WI38 (cell line): ENCODE measurements at regions not wholly inside any gene's neighbourhood (a gene's known extent, or its start where the extent isn't known, plus 50 kb on each side); places are given as distances from the start of the nearest gene placed in this dataset.
"Not testable (repeated sequence)": the region's sequence is repeated elsewhere in the genome, so short reads cannot be mapped to it uniquely, and the experiment has no call there.

Experiments used
- H3K4me3 ChIP-seq: 2 replicates; pipeline ENCODE4 v1.5.1; 2011; ENCODE audit warnings: low read depth, mild to moderate bottlenecking, control low read depth, low read length
- CTCF ChIP-seq: IDR thresholded peaks from 2 replicates; pipeline ENCODE4 v1.5.1; 2012; ENCODE audit warnings: low read depth, mild to moderate bottlenecking, control low read depth, low read length

- no peak for TF ChIP-seq CTCF
- no peak overlapping the region for H3K4me3 ChIP-seq
These were observed 768.6 kb downstream of the ZPLD1 start for GRCh38 chr3:103203441-103203840.

GRCh38 chr3:103210583-103210982 is 775.8 kb downstream of the ZPLD1 start:
- TF ChIP-seq CTCF, result no peak
- no peak overlapping the region for H3K4me3 ChIP-seq

- no peak for TF ChIP-seq CTCF
These were observed 783.3 kb downstream of the ZPLD1 start for GRCh38 chr3:103218146-103218545.

GRCh38 chr3:103218793-103219192 is 784.0 kb downstream of the ZPLD1 start:
- TF ChIP-seq CTCF, result no peak
- no peak overlapping the region for H3K4me3 ChIP-seq

More at GRCh38 chr3:103218146-103218545, 783.3 kb downstream of the ZPLD1 start:
- H3K4me3 ChIP-seq, result no peak overlapping the region

GRCh38 chr3:103227651-103228050 is 792.8 kb downstream of the ZPLD1 start:
- TF ChIP-seq CTCF, result no peak

GRCh38 chr3:103247459-103247858 is 812.6 kb downstream of the ZPLD1 start:
- TF ChIP-seq CTCF, result no peak
- H3K4me3 ChIP-seq, result no peak overlapping the region

More at GRCh38 chr3:103227651-103228050, 792.8 kb downstream of the ZPLD1 start:
- no peak overlapping the region for H3K4me3 ChIP-seq

- not testable (repeated sequence) for H3K4me3 ChIP-seq
These were observed 820.0 kb downstream of the ZPLD1 start for GRCh38 chr3:103254827-103255226.

GRCh38 chr3:103269287-103269686 is 834.5 kb downstream of the ZPLD1 start:
- no peak overlapping the region for H3K4me3 ChIP-seq
- TF ChIP-seq CTCF, result no peak
